Effector memory CD8-positive, alpha-beta T cell (primary cell): ENCODE measurements at regions not wholly inside any gene's neighbourhood (a gene's known extent, or its start where the extent isn't known, plus 50 kb on each side); places are given as distances from the start of the nearest gene placed in this dataset.
"Not testable (repeated sequence)": the region's sequence is repeated elsewhere in the genome, so short reads cannot be mapped to it uniquely, and the experiment has no call there.

Experiments used
- ATAC-seq: fragments of 150-1000 bp; cut with Tn5 transposase; replicated peaks from 2 replicates; pipeline ENCODE4 v1.10.0; 2021; ENCODE audit warnings: mild to moderate bottlenecking, moderate library complexity
- DNase-seq, 3 experiments: peaks; one replicate each; pipeline ENCODE4 v3.0.0; 2021
- H3K27ac Mint-ChIP-seq, 2 donors: one replicate each; pipeline ENCODE4 v1.8.0; 2022; ENCODE audit warnings: mild to moderate bottlenecking in 2 of 2, mixed read lengths in 2 of 2, moderate library complexity in 2 of 2
- H3K27me3 Mint-ChIP-seq, 2 donors: one replicate each; pipeline ENCODE4 v1.8.0; 2022; ENCODE audit warnings: mixed read lengths in 2 of 2
- H3K36me3 Mint-ChIP-seq: one replicate; pipeline ENCODE4 v1.8.0; 2022; ENCODE audit warnings: mild to moderate bottlenecking, moderate library complexity, mixed read lengths; ENCODE audit not compliant: insufficient read depth
- H3K4me1 Mint-ChIP-seq, 2 donors: one replicate each; pipeline ENCODE4 v1.8.0; 2022; ENCODE audit warnings: low read depth in 2 of 2, mixed read lengths in 2 of 2
- H3K4me3 Mint-ChIP-seq, 2 donors: one replicate each; pipeline ENCODE4 v1.8.0; 2022; ENCODE audit warnings: mild to moderate bottlenecking in 2 of 2, mixed read lengths in 2 of 2, moderate library complexity in 2 of 2
- H3K9me3 Mint-ChIP-seq, 2 donors: one replicate each; pipeline ENCODE4 v1.8.0; 2022; ENCODE audit warnings: mixed read lengths in 2 of 2

DNA sequence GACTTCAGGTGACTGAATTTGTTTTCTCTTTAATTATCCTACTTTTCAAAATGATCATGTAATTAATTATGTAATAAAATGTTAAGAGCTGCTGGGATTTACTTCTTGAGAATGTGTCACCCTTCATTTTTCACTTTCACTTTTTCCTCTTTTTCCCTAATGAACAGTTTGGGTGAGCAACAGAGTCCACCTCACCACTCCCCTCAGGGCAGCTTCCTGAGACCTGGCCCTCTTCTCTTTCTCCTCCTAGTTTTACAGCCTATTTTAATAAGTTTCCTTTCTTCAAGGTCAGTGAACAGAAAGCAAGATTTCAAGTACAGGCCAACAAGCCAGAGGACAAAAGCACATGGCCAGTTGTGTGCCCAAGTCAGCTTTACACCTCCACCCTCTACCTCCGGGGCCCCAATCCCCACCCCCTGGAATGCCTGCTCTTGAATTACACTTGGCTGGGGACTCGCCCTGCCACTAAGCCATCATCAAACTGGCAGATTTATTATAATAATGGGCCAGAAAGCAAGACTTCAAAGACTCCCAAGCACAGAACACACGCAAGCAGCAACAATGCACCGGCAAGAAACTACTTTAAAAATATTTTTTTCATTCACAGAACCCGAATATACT, 143.1 kb upstream of the VOPP1 start:
- H3K4me3 Mint-ChIP-seq, H3K27ac Mint-ChIP-seq, DNase-seq, H3K9me3 Mint-ChIP-seq, H3K4me1 Mint-ChIP-seq, ATAC-seq, H3K27me3 Mint-ChIP-seq, H3K36me3 Mint-ChIP-seq: not testable (repeated sequence)

DNA sequence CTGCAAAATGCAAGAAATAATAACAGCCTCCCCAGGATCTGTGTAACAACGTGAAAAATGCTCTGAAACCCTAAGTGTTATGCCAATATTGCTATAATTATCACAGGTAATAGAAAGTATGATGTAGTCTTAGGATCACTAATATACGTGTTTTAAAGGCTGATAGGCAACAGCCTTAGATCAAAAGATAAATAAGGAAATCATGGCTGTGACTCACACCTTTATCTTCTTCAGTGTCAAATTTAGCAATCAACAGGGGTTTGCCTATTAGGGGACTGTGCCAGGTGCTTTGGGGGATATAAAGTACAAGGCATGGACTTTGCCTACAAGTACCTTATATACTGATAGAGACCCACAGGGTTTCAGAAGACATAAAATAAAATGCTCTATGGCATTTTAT, 142.1 kb upstream of the VOPP1 start:
- not testable (repeated sequence) for H3K9me3 Mint-ChIP-seq

DNA sequence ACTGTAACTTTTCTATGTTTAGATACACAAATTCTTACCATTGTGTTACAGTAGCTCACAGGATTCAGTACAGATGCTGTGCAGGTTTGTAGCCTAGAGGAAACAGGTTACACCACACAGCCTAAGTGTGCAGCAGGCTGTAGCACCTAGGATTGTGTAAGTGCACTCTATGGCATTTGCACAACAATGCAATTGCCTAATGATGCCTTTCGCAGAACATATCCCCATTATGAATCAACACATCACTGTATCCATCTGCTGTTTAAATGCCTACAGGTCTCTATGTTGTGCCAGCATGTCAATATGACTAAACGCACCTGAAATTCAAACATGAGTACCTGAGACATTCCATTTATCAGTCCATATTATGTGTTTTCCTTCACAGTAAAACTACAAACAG, 138.0 kb upstream of the VOPP1 start:
- not testable (repeated sequence) for H3K4me1 Mint-ChIP-seq, ATAC-seq, H3K36me3 Mint-ChIP-seq, H3K9me3 Mint-ChIP-seq, H3K27ac Mint-ChIP-seq, H3K27me3 Mint-ChIP-seq, DNase-seq, H3K4me3 Mint-ChIP-seq

More for the DNA sequence above, 142.1 kb upstream of the VOPP1 start:
- H3K4me1 Mint-ChIP-seq, H3K27me3 Mint-ChIP-seq, H3K36me3 Mint-ChIP-seq, ATAC-seq, H3K4me3 Mint-ChIP-seq, H3K27ac Mint-ChIP-seq, DNase-seq: not testable (repeated sequence)

DNA sequence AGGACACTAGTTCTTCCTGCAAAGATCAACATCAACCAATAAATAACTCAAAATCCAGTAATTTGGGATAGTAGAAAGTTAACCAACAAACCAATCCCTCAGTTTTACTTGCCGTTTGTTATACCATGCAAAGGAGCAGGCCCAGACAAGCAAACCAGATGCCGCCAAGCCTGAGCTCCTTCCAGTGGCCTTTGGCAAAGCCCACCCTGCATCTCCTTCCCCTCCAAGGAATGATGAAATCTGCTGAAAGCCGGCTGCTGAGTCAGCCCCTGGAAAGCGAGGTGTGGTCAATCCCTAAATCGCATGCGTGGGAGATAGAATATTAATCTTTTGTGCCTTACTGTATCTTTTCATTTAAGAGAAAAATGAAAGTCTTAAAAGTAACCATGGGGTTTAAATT, 135.7 kb upstream of the VOPP1 start:
- H3K36me3 Mint-ChIP-seq, H3K4me3 Mint-ChIP-seq: not testable (repeated sequence)

GRCh38 chr7:55707410-55707809, 135.1 kb upstream of the VOPP1 start:
- H3K4me3 Mint-ChIP-seq, H3K27me3 Mint-ChIP-seq, H3K9me3 Mint-ChIP-seq, H3K36me3 Mint-ChIP-seq, ATAC-seq, H3K4me1 Mint-ChIP-seq, DNase-seq, H3K27ac Mint-ChIP-seq: not testable (repeated sequence)

More for the DNA sequence above, 135.7 kb upstream of the VOPP1 start:
- H3K9me3 Mint-ChIP-seq, DNase-seq, H3K4me1 Mint-ChIP-seq, H3K27ac Mint-ChIP-seq, ATAC-seq, H3K27me3 Mint-ChIP-seq: not testable (repeated sequence)

DNA sequence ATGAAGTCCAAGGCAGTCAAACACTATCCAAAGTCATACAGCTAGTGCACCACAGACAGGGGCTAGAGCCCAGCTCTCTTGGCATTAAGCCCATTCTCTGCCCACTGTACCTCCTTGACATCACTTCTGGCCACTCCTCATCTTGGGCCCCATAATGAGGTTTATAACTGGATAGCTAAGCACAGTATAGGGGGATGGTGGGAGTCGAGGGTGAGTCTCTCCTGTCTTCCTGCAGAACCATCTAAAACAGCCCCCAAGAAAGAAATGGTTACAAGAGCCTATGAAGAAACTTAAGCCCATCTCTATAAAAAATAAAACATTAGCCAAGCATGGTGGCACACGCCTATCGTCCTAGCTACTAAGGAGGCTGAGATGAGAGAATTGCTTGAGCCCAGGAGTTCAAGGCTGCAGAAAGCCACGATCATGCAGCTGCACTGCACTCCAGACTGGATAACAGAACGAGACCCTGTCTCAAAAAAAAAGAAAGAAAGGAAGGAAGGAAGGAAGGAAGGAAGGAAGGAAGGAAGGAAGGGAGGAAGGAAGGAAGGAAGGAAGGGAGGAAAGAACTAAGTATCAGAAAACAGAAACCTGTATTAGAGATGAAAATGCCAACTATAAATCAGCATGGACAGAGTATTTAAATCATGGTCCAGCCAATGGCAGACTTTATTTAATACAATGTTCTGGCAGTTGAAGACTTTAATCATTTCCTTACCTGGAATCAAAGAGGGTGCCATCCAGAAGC, 134.3 kb upstream of the VOPP1 start:
- H3K27me3 Mint-ChIP-seq, DNase-seq, H3K27ac Mint-ChIP-seq, H3K4me1 Mint-ChIP-seq, H3K9me3 Mint-ChIP-seq, H3K36me3 Mint-ChIP-seq, H3K4me3 Mint-ChIP-seq, ATAC-seq: not testable (repeated sequence)

DNA sequence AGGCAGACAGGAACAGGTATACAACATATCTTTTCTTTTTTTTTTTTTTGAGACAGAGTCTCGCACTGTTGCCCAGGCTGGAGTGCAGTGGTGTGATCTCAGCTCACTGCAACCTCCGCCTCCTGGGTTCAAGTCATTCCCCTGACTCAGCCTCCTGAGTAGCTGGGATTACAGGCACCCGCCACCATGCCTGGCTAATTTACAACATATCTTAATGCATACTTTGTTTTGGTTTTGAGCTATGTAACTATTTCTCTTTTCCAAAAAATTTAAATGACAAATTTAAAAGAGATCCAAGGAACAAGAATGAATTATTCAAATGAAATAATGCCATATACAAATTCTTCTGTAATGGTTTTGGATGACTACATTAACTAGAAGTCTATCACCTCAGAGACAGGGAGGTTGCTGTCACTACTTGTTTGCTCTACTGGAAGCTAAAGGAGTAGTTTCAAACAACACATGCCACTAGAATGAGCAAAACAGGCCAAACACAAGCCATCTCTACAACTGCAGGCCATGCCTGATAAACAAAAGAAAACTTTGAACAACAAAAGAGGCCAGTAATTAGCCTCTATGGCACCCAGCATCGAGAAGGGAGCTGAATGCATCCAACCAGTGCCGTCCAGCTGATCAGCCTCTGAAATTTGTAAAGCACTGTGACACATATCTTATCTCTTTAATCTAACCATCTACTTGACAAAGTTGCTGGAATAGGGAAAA, 133.6 kb upstream of the VOPP1 start:
- not testable (repeated sequence) for H3K27me3 Mint-ChIP-seq, DNase-seq, H3K4me1 Mint-ChIP-seq, H3K36me3 Mint-ChIP-seq, H3K9me3 Mint-ChIP-seq, H3K27ac Mint-ChIP-seq, H3K4me3 Mint-ChIP-seq, ATAC-seq

GRCh38 chr7:55702831-55703230, 130.5 kb upstream of the VOPP1 start:
- H3K27me3 Mint-ChIP-seq, result peaks cover 6 to 20% of the 10 kb centered on the region in 2 donors
- not testable (repeated sequence) for H3K36me3 Mint-ChIP-seq, H3K4me3 Mint-ChIP-seq, DNase-seq, ATAC-seq, H3K27ac Mint-ChIP-seq, H3K4me1 Mint-ChIP-seq, H3K9me3 Mint-ChIP-seq

GRCh38 chr7:55699450-55699842, 127.1 kb upstream of the VOPP1 start:
- H3K27me3 Mint-ChIP-seq, result peaks cover 6 to 20% of the 10 kb centered on the region in 2 donors
- H3K9me3 Mint-ChIP-seq, H3K4me3 Mint-ChIP-seq, ATAC-seq, H3K4me1 Mint-ChIP-seq, H3K27ac Mint-ChIP-seq, H3K36me3 Mint-ChIP-seq, DNase-seq: not testable (repeated sequence)

DNA sequence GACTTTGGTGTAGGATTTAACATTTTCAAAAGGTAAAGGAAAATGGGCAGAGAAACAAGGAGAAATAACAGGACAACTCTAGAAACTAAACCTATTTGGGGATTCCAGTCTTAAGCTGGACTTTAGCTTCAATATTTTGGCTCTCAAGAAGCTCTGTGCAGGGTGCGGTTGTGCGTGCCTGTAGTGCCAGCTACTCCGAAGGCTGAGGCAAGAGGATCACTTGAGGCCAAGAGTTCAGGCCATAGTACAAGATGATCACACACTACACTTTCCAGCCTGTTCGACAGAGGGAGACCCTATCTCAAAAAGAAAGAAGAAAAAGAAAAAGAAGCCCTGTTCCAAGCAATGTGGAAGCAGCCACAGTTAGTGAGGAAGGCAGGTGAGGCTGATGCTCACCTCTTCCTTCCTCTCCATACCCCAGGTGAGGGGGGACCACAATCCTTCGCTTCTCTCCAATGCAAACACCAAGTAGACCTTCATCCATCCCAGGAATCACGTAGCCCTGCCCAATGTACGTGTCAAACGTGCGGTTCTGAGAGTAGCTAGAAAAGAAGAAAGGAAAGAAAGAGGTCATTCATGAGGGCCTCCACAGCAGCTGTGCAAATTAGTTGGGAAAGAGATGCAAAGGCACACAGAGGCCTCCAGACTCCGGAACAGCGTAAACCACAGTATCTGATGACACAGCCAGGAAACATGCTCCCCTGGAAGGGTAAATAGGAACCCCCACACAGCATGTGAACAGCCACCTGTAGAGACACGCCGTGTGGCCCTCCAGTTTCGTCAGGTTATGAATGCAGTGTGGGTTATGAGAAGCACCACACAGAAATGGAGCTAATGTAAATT, 126.5 kb upstream of the VOPP1 start:
- not testable (repeated sequence) for ATAC-seq, H3K27ac Mint-ChIP-seq, H3K9me3 Mint-ChIP-seq, H3K4me1 Mint-ChIP-seq, H3K36me3 Mint-ChIP-seq, DNase-seq, H3K4me3 Mint-ChIP-seq
- peaks cover 6 to 20% of the 10 kb centered on the region in 2 donors for H3K27me3 Mint-ChIP-seq

GRCh38 chr7:55695893-55696701, 123.8 kb upstream of the VOPP1 start:
- ATAC-seq, H3K27ac Mint-ChIP-seq, H3K4me1 Mint-ChIP-seq, H3K36me3 Mint-ChIP-seq, H3K9me3 Mint-ChIP-seq, H3K4me3 Mint-ChIP-seq, DNase-seq: not testable (repeated sequence)
- peaks cover 16 to 21% of the 10 kb centered on the region in 2 donors for H3K27me3 Mint-ChIP-seq

GRCh38 chr7:55694484-55694883, 122.2 kb upstream of the VOPP1 start:
- DNase-seq, H3K36me3 Mint-ChIP-seq, ATAC-seq, H3K9me3 Mint-ChIP-seq, H3K27ac Mint-ChIP-seq, H3K4me3 Mint-ChIP-seq, H3K4me1 Mint-ChIP-seq: not testable (repeated sequence)
- peaks cover 25 to 26% of the 10 kb centered on the region in 2 donors for H3K27me3 Mint-ChIP-seq
